ENCODE measurements at regions not wholly inside any gene's neighbourhood (a gene's known extent, or its start where the extent isn't known, plus 50 kb on each side); places are given as distances from the start of the nearest gene placed in this dataset.

GRCh38 chr3:144308396-144308795, 336.8 kb downstream of the DIPK2A start:
- Histone ChIP-seq H3K9ac (ENCODE audit: extremely low read depth, low read length, poor library complexity, severe bottlenecking) (no peak overlapping the region), H3K27me3 (ENCODE audit: control insufficient read depth, insufficient read depth, low read length, poor library complexity, severe bottlenecking) (no peaks in the 10 kb centered on the region), H3K27ac (ENCODE audit: low read depth, low read length) (no peak overlapping the region), H3K4me3 (ENCODE audit: low read length) (no peak overlapping the region), H3K36me3 (ENCODE audit: control insufficient read depth, insufficient read depth, low read length) (no peaks in the 10 kb centered on the region), H3K4me1 (ENCODE audit: control insufficient read depth, insufficient read depth, low read length) (peaks cover 11% of the 10 kb centered on the region), H3K9me3 (ENCODE audit: control insufficient read depth, low read length) (peaks cover 5% of the 10 kb centered on the region)
- Mint-ChIP-seq H3K4me1 (peaks cover 16% of the 10 kb centered on the region), H3K4me3 (no peak overlapping the region), H3K36me3 (ENCODE audit: low read depth) (peaks cover 3% of the 10 kb centered on the region), H3K27ac (no peak overlapping the region), H3K9me3 (peaks cover 14% of the 10 kb centered on the region), H3K27me3 (ENCODE audit: insufficient read depth) (no peaks in the 10 kb centered on the region)
- no peak for DNase-seq
- TF ChIP-seq CTCF (conservative IDR thresholded peaks at IDR 0.05), result no peak
- 94 to 100% methylated on average over 1 to 3 of the region's 3 CpGs for WGBS, 2 experiments (ENCODE audit: insufficient coverage in 1 of 2, insufficient read length in 1 of 2)

GRCh38 chr3:144312702-144313101, 341.1 kb downstream of the DIPK2A start:
- H3K9ac ChIP-seq (ENCODE audit: extremely low read depth, low read length, poor library complexity, severe bottlenecking), result no peak overlapping the region
- peaks cover 16% of the 10 kb centered on the region for H3K4me1 Mint-ChIP-seq
- no peaks in the 10 kb centered on the region for H3K36me3 ChIP-seq (ENCODE audit: control insufficient read depth, insufficient read depth, low read length)
- no peaks in the 10 kb centered on the region for H3K27me3 ChIP-seq (ENCODE audit: control insufficient read depth, insufficient read depth, low read length, poor library complexity, severe bottlenecking)
- H3K4me3 Mint-ChIP-seq, result no peak overlapping the region
- H3K4me3 ChIP-seq (ENCODE audit: low read length), result no peak overlapping the region
- no peaks in the 10 kb centered on the region for H3K27me3 Mint-ChIP-seq (ENCODE audit: insufficient read depth)
- no peaks in the 10 kb centered on the region for H3K36me3 Mint-ChIP-seq (ENCODE audit: low read depth)
- no peak overlapping the region for H3K27ac Mint-ChIP-seq
- H3K9me3 Mint-ChIP-seq, result no peaks in the 10 kb centered on the region
- no peaks in the 10 kb centered on the region for H3K9me3 ChIP-seq (ENCODE audit: control insufficient read depth, low read length)
- 67% methylated on average over 3 of the region's 3 CpGs; no CpG with 5 or more reads in 1 of the 2 experiments for WGBS, 2 experiments (ENCODE audit: insufficient coverage in 1 of 2, insufficient read length in 1 of 2)
- no peak for DNase-seq
- no peak overlapping the region for H3K27ac ChIP-seq (ENCODE audit: low read depth, low read length)
- no peak for TF ChIP-seq CTCF (conservative IDR thresholded peaks at IDR 0.05)
- H3K4me1 ChIP-seq (ENCODE audit: control insufficient read depth, insufficient read depth, low read length), result peaks cover 11% of the 10 kb centered on the region

- no peak overlapping the region for H3K27ac ChIP-seq (ENCODE audit: low read depth, low read length)
- Mint-ChIP-seq H3K27me3 (ENCODE audit: insufficient read depth) (no peaks in the 10 kb centered on the region), H3K4me1 (peaks cover 2% of the 10 kb centered on the region), H3K36me3 (ENCODE audit: low read depth) (no peaks in the 10 kb centered on the region), H3K27ac (no peak overlapping the region), H3K9me3 (no peaks in the 10 kb centered on the region), H3K4me3 (no peak overlapping the region)
- H3K9ac ChIP-seq (ENCODE audit: extremely low read depth, low read length, poor library complexity, severe bottlenecking), result no peak overlapping the region
- H3K9me3 ChIP-seq (ENCODE audit: control insufficient read depth, low read length), result no peaks in the 10 kb centered on the region
- no peaks in the 10 kb centered on the region for H3K27me3 ChIP-seq (ENCODE audit: control insufficient read depth, insufficient read depth, low read length, poor library complexity, severe bottlenecking)
- DNase-seq, result no peak
- H3K4me1 ChIP-seq (ENCODE audit: control insufficient read depth, insufficient read depth, low read length), result peaks cover 4% of the 10 kb centered on the region
- no peaks in the 10 kb centered on the region for H3K36me3 ChIP-seq (ENCODE audit: control insufficient read depth, insufficient read depth, low read length)
- H3K4me3 ChIP-seq (ENCODE audit: low read length), result no peak overlapping the region
- no peak for TF ChIP-seq CTCF (conservative IDR thresholded peaks at IDR 0.05)
- 90 to 100% methylated on average over 1 to 3 of the region's 3 CpGs for WGBS, 2 experiments (ENCODE audit: insufficient coverage in 1 of 2, insufficient read length in 1 of 2)
These were observed 343.3 kb downstream of the DIPK2A start for GRCh38 chr3:144314946-144315345.
